Vagina (tissue), 2 donors: ENCODE measurements at regions not wholly inside any gene's neighbourhood (a gene's known extent, or its start where the extent isn't known, plus 50 kb on each side); places are given as distances from the start of the nearest gene placed in this dataset.

Experiments used
- POLR2A ChIP-seq, 2 donors: fragments of 450-650 bp; IDR thresholded peaks; one replicate each; pipeline ENCODE4 v1.6.1; 2017; ENCODE audit warnings: antibody characterized with exemption in 2 of 2, mild to moderate bottlenecking in 2 of 2, moderate library complexity in 2 of 2
- POLR2AphosphoS5 ChIP-seq, 2 donors: sonication (generic); formaldehyde crosslinking; IDR thresholded peaks; one replicate each; pipeline ENCODE4 v1.9.0; 2017; ENCODE audit warnings: antibody characterized with exemption in 2 of 2, mild to moderate bottlenecking in 2 of 2, low read depth in 1 of 2; ENCODE audit not compliant: insufficient read depth in 1 of 2
- TF ChIP-seq, protein P1 (sequence below), 3 experiments: fragments of 450-650 bp in 2 of 3; fragments of 200-600 bp in 1 of 3; sonication (generic) in 1 of 3; IDR thresholded peaks; one replicate each; pipeline ENCODE4 v1.5.1; 2017 to 2019; ENCODE audit warnings: antibody characterized with exemption in 3 of 3, mild to moderate bottlenecking in 2 of 3, moderate library complexity in 2 of 3

DNA sequence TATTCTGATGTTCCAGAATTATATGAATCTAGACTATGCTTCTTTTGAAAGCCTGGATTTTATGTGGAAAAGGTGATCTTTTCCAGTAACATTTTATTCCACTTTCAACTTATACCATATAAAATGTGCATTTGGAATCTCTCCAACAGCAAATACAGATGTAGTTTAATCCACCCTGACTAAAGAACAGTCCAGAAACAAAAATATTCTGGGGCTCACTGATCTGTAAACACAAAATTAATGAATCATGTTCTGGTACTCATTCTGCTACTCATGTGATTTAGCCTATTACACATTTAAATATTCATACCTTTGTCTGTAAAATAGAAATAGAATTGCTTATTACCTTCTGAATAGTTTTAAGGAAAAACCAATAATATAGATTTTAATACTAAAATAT, 125.8 kb downstream of the ARRDC3 start:
- TF ChIP-seq, protein P1, sequence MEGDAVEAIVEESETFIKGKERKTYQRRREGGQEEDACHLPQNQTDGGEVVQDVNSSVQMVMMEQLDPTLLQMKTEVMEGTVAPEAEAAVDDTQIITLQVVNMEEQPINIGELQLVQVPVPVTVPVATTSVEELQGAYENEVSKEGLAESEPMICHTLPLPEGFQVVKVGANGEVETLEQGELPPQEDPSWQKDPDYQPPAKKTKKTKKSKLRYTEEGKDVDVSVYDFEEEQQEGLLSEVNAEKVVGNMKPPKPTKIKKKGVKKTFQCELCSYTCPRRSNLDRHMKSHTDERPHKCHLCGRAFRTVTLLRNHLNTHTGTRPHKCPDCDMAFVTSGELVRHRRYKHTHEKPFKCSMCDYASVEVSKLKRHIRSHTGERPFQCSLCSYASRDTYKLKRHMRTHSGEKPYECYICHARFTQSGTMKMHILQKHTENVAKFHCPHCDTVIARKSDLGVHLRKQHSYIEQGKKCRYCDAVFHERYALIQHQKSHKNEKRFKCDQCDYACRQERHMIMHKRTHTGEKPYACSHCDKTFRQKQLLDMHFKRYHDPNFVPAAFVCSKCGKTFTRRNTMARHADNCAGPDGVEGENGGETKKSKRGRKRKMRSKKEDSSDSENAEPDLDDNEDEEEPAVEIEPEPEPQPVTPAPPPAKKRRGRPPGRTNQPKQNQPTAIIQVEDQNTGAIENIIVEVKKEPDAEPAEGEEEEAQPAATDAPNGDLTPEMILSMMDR (IDR thresholded peaks at IDR 0.05), result no peak
- no peak for TF ChIP-seq POLR2A (IDR thresholded peaks at IDR 0.05)
- TF ChIP-seq POLR2AphosphoS5 (IDR thresholded peaks at IDR 0.05; ENCODE audit: insufficient read depth in 1 of 2, low read depth in 1 of 2), result no peak
